Endodermal cell (in vitro differentiated cells): ENCODE measurements at regions not wholly inside any gene's neighbourhood (a gene's known extent, or its start where the extent isn't known, plus 50 kb on each side); places are given as distances from the start of the nearest gene placed in this dataset.

ENCODE experiments used
- DNase-seq: peaks from one replicate; pipeline ENCODE4 v3.0.0-alpha.2; 2017
- H3K27ac ChIP-seq: 2 replicates; pipeline ENCODE4 v1.5.1; 2013; ENCODE audit warnings: mild to moderate bottlenecking, low read depth, low read length, moderate library complexity
- H3K27me3 ChIP-seq: 2 replicates; pipeline ENCODE4 v1.6.1; 2013; ENCODE audit warnings: mild to moderate bottlenecking, low read length, moderate library complexity; ENCODE audit not compliant: insufficient read depth, control insufficient read depth, poor library complexity, severe bottlenecking
- H3K36me3 ChIP-seq: 2 replicates; pipeline ENCODE4 v1.7.0; 2013; ENCODE audit warnings: mild to moderate bottlenecking, low read length, moderate library complexity; ENCODE audit not compliant: control insufficient read depth, insufficient read depth
- H3K4me1 ChIP-seq: one replicate; pipeline ENCODE4 v1.7.0; 2013; ENCODE audit warnings: low read length; ENCODE audit not compliant: control insufficient read depth, insufficient read depth
- H3K4me3 ChIP-seq: 2 replicates; pipeline ENCODE4 v1.5.1; 2013; ENCODE audit warnings: mild to moderate bottlenecking, low read length, moderate library complexity
- H3K9ac ChIP-seq: 2 replicates; pipeline ENCODE4 v1.6.1; 2013; ENCODE audit warnings: mild to moderate bottlenecking, low read length, moderate library complexity; ENCODE audit not compliant: poor library complexity, severe bottlenecking; ENCODE audit errors: extremely low read depth
- H3K9me3 ChIP-seq: 2 replicates; pipeline ENCODE4 v1.6.1; 2013; ENCODE audit warnings: mild to moderate bottlenecking, low read length, moderate library complexity; ENCODE audit not compliant: control insufficient read depth
- H3K27ac Mint-ChIP-seq: 2 replicates; pipeline ENCODE4 v1.8.0; 2020; ENCODE audit warnings: mixed read lengths
- H3K27me3 Mint-ChIP-seq: 2 replicates; pipeline ENCODE4 v1.8.0; 2021; ENCODE audit warnings: mild to moderate bottlenecking, mixed read lengths; ENCODE audit not compliant: insufficient read depth
- H3K36me3 Mint-ChIP-seq: 2 replicates; pipeline ENCODE4 v1.8.0; 2020; ENCODE audit warnings: low read depth, mixed read lengths
- H3K4me1 Mint-ChIP-seq: 2 replicates; pipeline ENCODE4 v1.8.0; 2020; ENCODE audit warnings: mixed read lengths
- H3K4me3 Mint-ChIP-seq: 2 replicates; pipeline ENCODE4 v1.8.0; 2020; ENCODE audit warnings: mild to moderate bottlenecking, moderate library complexity, mixed read lengths
- H3K9me3 Mint-ChIP-seq: 2 replicates; pipeline ENCODE4 v1.8.0; 2020; ENCODE audit warnings: mild to moderate bottlenecking, mixed read lengths
- CTCF ChIP-seq: fragments of 200-600 bp; sonication (generic); conservative IDR thresholded peaks from 2 replicates; pipeline ENCODE4 v1.5.0; 2021; ENCODE audit warnings: antibody characterized with exemption, mild to moderate bottlenecking
- WGBS, 2 experiments: methylation state at CpG; one replicate each; pipeline versions ENCODE4 v1.1.5 to v1.1.7; 2013; ENCODE audit warnings: missing lambda C conversion rate in 2 of 2, mixed read lengths in 1 of 2; ENCODE audit not compliant: insufficient coverage in 1 of 2, insufficient read length in 1 of 2; 5-methylcytosine and 5-hydroxymethylcytosine counted together

DNA sequence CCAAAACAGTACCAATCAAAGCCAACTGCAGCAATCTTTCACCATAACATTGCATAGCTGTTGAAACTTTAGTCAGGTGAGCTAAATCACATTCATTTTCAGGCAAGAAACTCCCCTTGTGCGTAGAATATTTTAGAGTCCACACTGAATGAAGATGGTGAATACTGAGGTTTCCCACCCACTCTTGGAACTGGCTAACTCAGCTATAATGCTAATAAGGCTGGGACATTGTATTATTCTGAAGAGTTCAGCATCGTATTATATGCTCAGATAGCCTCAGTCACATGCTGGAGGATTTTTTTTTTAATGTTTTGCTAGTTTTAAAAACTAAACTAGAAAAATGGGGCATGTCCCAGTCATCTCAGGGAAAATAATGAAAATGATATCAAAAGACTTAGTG is 352.3 kb upstream of the FMN2 start:
- peaks cover 11% of the 10 kb centered on the region for H3K4me1 Mint-ChIP-seq
- no peaks in the 10 kb centered on the region for H3K36me3 Mint-ChIP-seq
- 86 to 96% methylated on average over 1 to 2 of the region's 2 CpGs for WGBS, 2 experiments

DNA sequence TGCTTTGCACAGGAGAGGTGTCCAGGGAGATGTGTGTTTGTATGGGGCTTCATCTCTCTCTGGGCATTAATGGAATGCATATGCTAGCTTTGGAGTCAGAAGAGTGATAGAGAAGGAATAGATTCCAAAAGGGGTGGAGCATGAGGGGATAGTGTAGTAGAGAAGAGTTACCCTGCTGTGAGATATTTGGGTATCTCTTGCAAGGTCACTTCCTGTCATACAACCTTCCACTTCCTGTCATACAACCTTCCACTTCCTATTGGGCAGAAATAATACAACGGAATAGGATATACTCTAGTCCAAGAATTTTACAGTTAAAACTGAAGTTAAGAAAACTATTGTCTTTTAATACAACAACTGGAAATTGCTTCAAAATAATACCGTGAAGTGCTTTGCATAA is 351.8 kb upstream of the FMN2 start:
- no peaks in the 10 kb centered on the region for H3K9me3 Mint-ChIP-seq
- no peak for TF ChIP-seq CTCF

More for the DNA sequence above, 352.3 kb upstream of the FMN2 start:
- Histone ChIP-seq H3K27me3 (no peaks in the 10 kb centered on the region), H3K4me3 (no peak overlapping the region), H3K4me1 (peaks cover 2% of the 10 kb centered on the region), H3K9ac (no peak overlapping the region), H3K36me3 (no peaks in the 10 kb centered on the region), H3K9me3 (no peaks in the 10 kb centered on the region), H3K27ac (no peak overlapping the region)
- no peak for DNase-seq
- no peak overlapping the region for H3K4me3 Mint-ChIP-seq
- H3K27me3 Mint-ChIP-seq, result no peaks in the 10 kb centered on the region
- H3K9me3 Mint-ChIP-seq, result no peaks in the 10 kb centered on the region
- H3K27ac Mint-ChIP-seq, result no peak overlapping the region
- no peak for TF ChIP-seq CTCF

GRCh38 chr1:239742416-239743109 is 349.1 kb upstream of the FMN2 start:
- no peak for TF ChIP-seq CTCF
- no peak overlapping the region for H3K27ac ChIP-seq
- Mint-ChIP-seq H3K27ac (no peak overlapping the region), H3K27me3 (no peaks in the 10 kb centered on the region), H3K4me1 (peaks cover 7% of the 10 kb centered on the region), H3K36me3 (no peaks in the 10 kb centered on the region), H3K9me3 (no peaks in the 10 kb centered on the region), H3K4me3 (no peak overlapping the region)
- 93% methylated on average over 5 of the region's 6 CpGs; no CpG with 5 or more reads in 1 of the 2 experiments for WGBS, 2 experiments
- H3K9ac ChIP-seq, result no peak overlapping the region
- no peaks in the 10 kb centered on the region for H3K4me1 ChIP-seq
- no peak for DNase-seq
- no peaks in the 10 kb centered on the region for H3K36me3 ChIP-seq
- H3K4me3 ChIP-seq, result no peak overlapping the region
- H3K9me3 ChIP-seq, result no peaks in the 10 kb centered on the region
- no peaks in the 10 kb centered on the region for H3K27me3 ChIP-seq

More for the DNA sequence above, 351.8 kb upstream of the FMN2 start:
- Histone ChIP-seq H3K27me3 (no peaks in the 10 kb centered on the region), H3K36me3 (no peaks in the 10 kb centered on the region), H3K9me3 (no peaks in the 10 kb centered on the region), H3K4me3 (no peak overlapping the region), H3K4me1 (peaks cover 2% of the 10 kb centered on the region), H3K27ac (no peak overlapping the region), H3K9ac (no peak overlapping the region)
- no peaks in the 10 kb centered on the region for H3K36me3 Mint-ChIP-seq
- peaks cover 11% of the 10 kb centered on the region for H3K4me1 Mint-ChIP-seq
- no peak for DNase-seq
- no peak overlapping the region for H3K4me3 Mint-ChIP-seq
- H3K27me3 Mint-ChIP-seq, result no peaks in the 10 kb centered on the region
- 90 to 100% methylated on average over 1 to 2 of the region's 2 CpGs for whole genome bisulfite sequencing, 2 experiments
- no peak overlapping the region for H3K27ac Mint-ChIP-seq
